Testis (tissue), 2 donors: ENCODE measurements at regions not wholly inside any gene's neighbourhood (a gene's known extent, or its start where the extent isn't known, plus 50 kb on each side); places are given as distances from the start of the nearest gene placed in this dataset.

ENCODE experiments used
- CTCF ChIP-seq, 3 experiments: fragments of 450-650 bp in 2 of 3; fragments of 200-600 bp in 1 of 3; sonication (generic) in 1 of 3; IDR thresholded peaks; one replicate each; pipeline ENCODE4 v1.5.1; 2016 to 2019; ENCODE audit warnings: antibody characterized with exemption in 3 of 3, mild to moderate bottlenecking in 2 of 3, moderate library complexity in 1 of 3
- POLR2A ChIP-seq: fragments of 450-650 bp; IDR thresholded peaks from one replicate; pipeline ENCODE4 v1.6.1; 2017; ENCODE audit warnings: antibody characterized with exemption, mild to moderate bottlenecking, moderate library complexity

- TF ChIP-seq CTCF (IDR thresholded peaks at IDR 0.05) (peak in 1 of 3 experiments; percentile 11), POLR2A (no peak)
Measured at GRCh38 chr4:126583509-126583908, 1049.2 kb upstream of the INTU start.
